Transverse colon (tissue), 4 donors: ENCODE measurements at regions not wholly inside any gene's neighbourhood (a gene's known extent, or its start where the extent isn't known, plus 50 kb on each side); places are given as distances from the start of the nearest gene placed in this dataset.
A peak's percentile ranks its signal among the peaks of the same experiment; 100 is the strongest.

Experiments
- DNase-seq: peaks from one replicate; pipeline ENCODE4 v3.0.0-alpha.2; 2019
- H3K27ac ChIP-seq, 4 donors: fragments of 200-600 bp; sonication (generic); 2 replicates each; pipeline ENCODE4 v1.5.1; 2016 to 2018; ENCODE audit warnings: inconsistent platforms in 4 of 4
- H3K27me3 ChIP-seq: fragments of 200-600 bp; sonication (generic); 2 replicates; pipeline ENCODE4 v1.5.1; 2017; ENCODE audit warnings: inconsistent platforms
- H3K36me3 ChIP-seq, 4 donors: fragments of 200-600 bp; sonication (generic); 2 replicates each; pipeline ENCODE4 v1.5.1; 2017 to 2019; ENCODE audit warnings: inconsistent platforms in 4 of 4
- H3K4me1 ChIP-seq, 4 donors: fragments of 200-600 bp; sonication (generic); 2 replicates each; pipeline ENCODE4 v1.5.1; 2017 to 2020; ENCODE audit warnings: inconsistent platforms in 4 of 4
- H3K4me3 ChIP-seq, 4 donors: fragments of 200-600 bp; sonication (generic); 1 replicate in 1 of 4; 2 replicates in 3 of 4; pipeline versions ENCODE4 v1.5.1 to v1.6.1; 2017 to 2019; ENCODE audit warnings: inconsistent platforms in 4 of 4
- H3K9me3 ChIP-seq, 2 donors: fragments of 200-600 bp; sonication (generic); 2 replicates each; pipeline ENCODE4 v1.5.1; 2017 to 2019; ENCODE audit warnings: inconsistent platforms in 2 of 2
- EP300 ChIP-seq: sonication (generic); formaldehyde crosslinking; IDR thresholded peaks from one replicate; pipeline ENCODE4 v1.6.1; 2017; ENCODE audit warnings: antibody characterized with exemption, low read depth
- POLR2A ChIP-seq: fragments of 450-650 bp; IDR thresholded peaks from one replicate; pipeline ENCODE4 v1.6.1; 2016; ENCODE audit warnings: antibody characterized with exemption, mild to moderate bottlenecking, moderate library complexity
- POLR2AphosphoS5 ChIP-seq, 3 donors: sonication (generic); formaldehyde crosslinking; IDR thresholded peaks; one replicate each; pipeline ENCODE4 v1.6.1; 2016; ENCODE audit warnings: antibody characterized with exemption in 3 of 3
- WGBS, 2 donors: methylation state at CpG; one replicate each; pipeline ENCODE4 v1.1.5; 2018; ENCODE audit warnings: low coverage in 1 of 2; 5-methylcytosine and 5-hydroxymethylcytosine counted together
- in situ Hi-C, 4 donors: fragments of 200-750 bp; cut with MboI; loops; one replicate each; pipeline versions ENCODE4 v1.15.0 to v1.15.1; 2017; ENCODE audit warnings: low sequenced_read_pairs in 3 of 4, low pct_ligation_motif_present in 1 of 4, low pct_unique_long_range_greater_than_20kb in 1 of 4
- intact Hi-C: fragments of 100-400 bp; cut with DNase I; formaldehyde crosslinking; loops from one replicate; pipeline ENCODE4 v1.15.1; 2023; ENCODE audit warnings: low total_unique reads
- TF ChIP-seq, protein P1 (sequence below), 5 experiments: fragments of 200-600 bp in 3 of 5; fragments of 450-650 bp in 2 of 5; sonication (generic) in 3 of 5; IDR thresholded peaks; 1 replicate in 2 of 5; 2 replicates in 3 of 5; pipeline ENCODE4 v1.5.1; 2016 to 2017; ENCODE audit warnings: antibody characterized with exemption in 5 of 5, inconsistent platforms in 3 of 5, mild to moderate bottlenecking in 2 of 5, moderate library complexity in 1 of 5

DNA sequence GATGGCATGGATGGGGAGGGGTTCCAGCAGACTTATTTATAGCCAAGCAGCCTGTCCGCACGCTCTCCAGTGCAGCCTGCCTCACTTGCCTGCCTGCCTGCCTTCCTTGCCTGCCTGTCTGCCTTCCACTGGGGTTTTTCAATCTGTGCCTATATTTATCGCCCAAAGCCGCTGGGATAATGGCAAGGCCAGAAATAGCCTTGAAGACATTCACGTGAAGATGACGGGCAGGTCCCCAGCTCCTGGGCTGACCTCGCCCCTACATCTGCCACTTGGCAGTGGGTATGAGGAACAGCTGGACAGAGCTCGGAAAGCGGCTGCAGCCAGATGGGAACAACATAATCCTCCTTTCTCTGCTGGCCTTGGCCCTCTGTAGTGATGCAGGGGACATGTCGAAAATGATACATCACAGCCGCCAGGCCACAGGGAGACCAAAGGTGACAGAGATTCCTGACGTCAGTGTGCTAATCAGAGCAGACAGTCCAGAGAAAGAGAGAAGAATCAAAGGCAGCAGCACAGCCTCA lies 53.3 kb downstream of the PITPNM2 start:
- DNase-seq: no peak
- TF ChIP-seq POLR2A (no peak), POLR2AphosphoS5 (IDR thresholded peaks at IDR 0.05) (peak; percentile 50 to 84 (median 77))
- TF ChIP-seq, protein P1, sequence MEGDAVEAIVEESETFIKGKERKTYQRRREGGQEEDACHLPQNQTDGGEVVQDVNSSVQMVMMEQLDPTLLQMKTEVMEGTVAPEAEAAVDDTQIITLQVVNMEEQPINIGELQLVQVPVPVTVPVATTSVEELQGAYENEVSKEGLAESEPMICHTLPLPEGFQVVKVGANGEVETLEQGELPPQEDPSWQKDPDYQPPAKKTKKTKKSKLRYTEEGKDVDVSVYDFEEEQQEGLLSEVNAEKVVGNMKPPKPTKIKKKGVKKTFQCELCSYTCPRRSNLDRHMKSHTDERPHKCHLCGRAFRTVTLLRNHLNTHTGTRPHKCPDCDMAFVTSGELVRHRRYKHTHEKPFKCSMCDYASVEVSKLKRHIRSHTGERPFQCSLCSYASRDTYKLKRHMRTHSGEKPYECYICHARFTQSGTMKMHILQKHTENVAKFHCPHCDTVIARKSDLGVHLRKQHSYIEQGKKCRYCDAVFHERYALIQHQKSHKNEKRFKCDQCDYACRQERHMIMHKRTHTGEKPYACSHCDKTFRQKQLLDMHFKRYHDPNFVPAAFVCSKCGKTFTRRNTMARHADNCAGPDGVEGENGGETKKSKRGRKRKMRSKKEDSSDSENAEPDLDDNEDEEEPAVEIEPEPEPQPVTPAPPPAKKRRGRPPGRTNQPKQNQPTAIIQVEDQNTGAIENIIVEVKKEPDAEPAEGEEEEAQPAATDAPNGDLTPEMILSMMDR (IDR thresholded peaks at IDR 0.05): no peak
- Histone ChIP-seq H3K27me3 (no peaks in the 10 kb centered on the region), H3K9me3 (no peaks in the 10 kb centered on the region), H3K36me3 (no peaks in the 10 kb centered on the region), H3K4me1 (peaks cover 9 to 50% (median 21%) of the 10 kb centered on the region in 4 donors), H3K27ac (peak overlapping the region; percentile 53 to 76 (median 62)), H3K4me3 (no peak overlapping the region)
- in situ Hi-C loops (no loop called here), intact Hi-C loops (no loop called here)
- 47 to 68% methylated on average over 4 to 12 of the region's 12 CpGs for WGBS, 2 donors

DNA sequence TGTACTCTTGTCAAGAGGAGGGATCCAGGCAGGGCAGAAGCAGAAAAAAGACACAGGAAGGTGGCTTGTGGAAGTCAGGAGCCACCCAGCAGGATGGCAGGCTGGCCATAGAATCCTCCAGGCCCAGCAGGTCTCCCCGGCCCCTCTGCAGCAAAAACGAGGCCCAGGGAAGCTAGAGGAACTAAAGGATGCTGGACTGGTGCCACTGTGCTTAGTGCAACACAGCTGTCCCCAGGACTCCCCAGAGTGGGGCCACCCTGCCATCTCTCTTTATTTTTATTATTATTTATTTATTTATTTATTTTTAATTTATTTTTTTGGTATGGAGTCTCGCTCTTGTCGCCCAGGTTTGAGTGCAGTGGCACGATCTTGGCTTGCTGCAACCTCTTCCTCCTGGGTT lies 54.1 kb downstream of the PITPNM2 start:
- intact Hi-C loops: no loop called here
- Histone ChIP-seq H3K36me3 (no peaks in the 10 kb centered on the region), H3K4me1 (peaks cover 9 to 50% (median 21%) of the 10 kb centered on the region in 4 donors), H3K27me3 (no peaks in the 10 kb centered on the region), H3K4me3 (no peak overlapping the region), H3K27ac (peak overlapping the region in 3 of 4 donors; percentile 19 to 76 (median 70)), H3K9me3 (no peaks in the 10 kb centered on the region)
- in situ Hi-C loops: no loop called here
- DNase-seq: no peak
- 33 to 79% methylated on average over 1 to 5 of the region's 5 CpGs for WGBS, 2 donors
- no peak for TF ChIP-seq POLR2A

DNA sequence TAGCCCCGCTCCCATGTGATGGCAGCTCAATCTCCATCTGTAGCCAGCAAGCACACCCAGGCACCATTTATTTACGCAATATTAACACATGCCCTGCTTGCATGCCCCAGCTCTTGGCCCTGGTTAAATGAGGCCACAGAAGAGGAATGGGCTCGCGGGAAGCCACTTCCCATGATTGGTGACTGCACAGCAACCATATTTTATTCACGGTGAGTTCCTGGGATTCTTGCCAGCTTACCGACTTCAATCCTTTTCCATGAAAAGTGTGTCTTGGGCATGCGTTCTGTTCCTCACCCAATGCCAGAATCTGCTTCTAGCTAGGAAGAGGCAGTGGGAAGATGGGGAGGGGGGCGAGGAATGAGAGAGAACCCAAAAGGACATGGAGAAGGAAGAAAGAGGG lies 54.7 kb downstream of the PITPNM2 start:
- WGBS, 2 donors: 79 to 83% methylated on average over 5 to 8 of the region's 8 CpGs

DNA sequence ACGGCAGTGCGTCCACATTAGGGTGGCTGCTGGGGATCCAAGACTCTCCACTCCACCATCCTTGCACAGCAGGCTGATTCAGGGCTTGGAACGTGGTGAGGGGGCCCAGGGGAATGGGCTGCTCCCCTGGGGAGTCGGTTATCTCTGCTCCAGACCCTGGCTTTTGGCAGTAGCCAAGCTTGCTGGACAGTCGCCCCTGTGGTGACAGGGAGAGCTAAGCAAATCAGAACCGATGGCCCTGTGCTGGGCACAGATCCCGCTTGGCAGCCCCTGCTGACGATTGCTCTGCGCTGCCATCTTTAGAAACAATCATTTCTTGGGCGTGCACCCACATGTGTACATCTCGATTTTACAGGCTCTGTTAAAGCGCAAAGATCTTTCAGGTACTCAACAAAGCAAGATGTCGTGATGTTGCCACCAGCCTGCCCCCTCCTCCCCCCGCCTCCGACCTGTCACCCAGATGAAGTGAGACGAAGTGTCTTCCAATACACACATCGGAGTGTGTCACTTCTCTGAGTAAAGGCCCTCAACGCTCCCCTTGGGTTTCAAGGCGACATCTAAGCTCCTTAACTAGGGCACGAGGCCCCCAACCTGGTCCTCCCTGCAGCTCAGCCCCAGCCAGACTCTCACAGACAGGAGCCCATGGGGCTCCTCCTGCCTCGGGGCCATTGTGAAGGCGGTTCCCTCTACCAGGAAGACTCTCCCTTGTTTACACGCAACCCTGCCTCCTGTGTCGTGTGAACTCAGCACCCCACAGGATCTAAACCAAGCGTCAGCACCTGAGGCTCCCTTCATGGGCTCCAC lies 55.6 kb downstream of the PITPNM2 start:
- TF ChIP-seq, protein P1 (IDR thresholded peaks at IDR 0.05): no peak
- TF ChIP-seq POLR2AphosphoS5 (IDR thresholded peaks at IDR 0.05) (no peak), EP300 (no peak), POLR2A (no peak)
- peaks cover 9 to 50% (median 21%) of the 10 kb centered on the region in 4 donors for H3K4me1 ChIP-seq
- in situ Hi-C loops: no loop called here
- 66 to 88% methylated on average over 3 to 25 of the region's 25 CpGs for WGBS, 2 donors
- H3K4me3 ChIP-seq: no peak overlapping the region
- no peak for DNase-seq
- no peaks in the 10 kb centered on the region for H3K9me3 ChIP-seq
- no peaks in the 10 kb centered on the region for H3K36me3 ChIP-seq
- intact Hi-C loops: no loop called here
- no peaks in the 10 kb centered on the region for H3K27me3 ChIP-seq
- peak overlapping the region; percentile 57 to 76 (median 71) for H3K27ac ChIP-seq

More for the DNA sequence above, 54.7 kb downstream of the PITPNM2 start:
- TF ChIP-seq, protein P1 (IDR thresholded peaks at IDR 0.05): no peak
- TF ChIP-seq POLR2AphosphoS5 (IDR thresholded peaks at IDR 0.05) (no peak), POLR2A (no peak), EP300 (no peak)
- Histone ChIP-seq H3K9me3 (no peaks in the 10 kb centered on the region), H3K27ac (peak overlapping the region; percentile 19 to 76 (median 71)), H3K4me3 (no peak overlapping the region), H3K27me3 (no peaks in the 10 kb centered on the region), H3K4me1 (peaks cover 9 to 50% (median 21%) of the 10 kb centered on the region in 4 donors), H3K36me3 (no peaks in the 10 kb centered on the region)
- intact Hi-C loops: no loop called here
- no peak for DNase-seq
- in situ Hi-C loops: no loop called here
